ENCODE measurements at regions not wholly inside any gene's neighbourhood (a gene's known extent, or its start where the extent isn't known, plus 50 kb on each side); places are given as distances from the start of the nearest gene placed in this dataset.
"Not testable (repeated sequence)": the region's sequence is repeated elsewhere in the genome, so short reads cannot be mapped to it uniquely, and the experiment has no call there.

- Mint-ChIP-seq H3K27me3 (peaks cover 12% of the 10 kb centered on the region), H3K27ac (no peak overlapping the region), H3K4me3 (no peak overlapping the region), H3K4me1 (peaks cover 7% of the 10 kb centered on the region), H3K9me3 (peaks cover 2% of the 10 kb centered on the region), H3K36me3 (ENCODE audit: low read depth) (no peaks in the 10 kb centered on the region)
- DNase-seq: no peak
- POLR2A ChIA-PET: no interaction called here
- CTCF ChIA-PET: no interaction called here
Measured at GRCh38 chr15:72847033-72847432, 63.5 kb upstream of the ADPGK start.

GRCh38 chr15:72845981-72846383 lies 62.4 kb upstream of the ADPGK start:
- Mint-ChIP-seq H3K27me3 (peaks cover 17% of the 10 kb centered on the region), H3K36me3 (ENCODE audit: low read depth) (no peaks in the 10 kb centered on the region), H3K4me3 (no peak overlapping the region), H3K9me3 (peaks cover 2% of the 10 kb centered on the region), H3K27ac (no peak overlapping the region), H3K4me1 (peaks cover 7% of the 10 kb centered on the region)
- CTCF ChIA-PET: no interaction called here
- POLR2A ChIA-PET: no interaction called here
- no peak for DNase-seq

GRCh38 chr15:72844067-72844466 lies 60.5 kb upstream of the ADPGK start:
- Mint-ChIP-seq H3K9me3 (peaks cover 2% of the 10 kb centered on the region), H3K4me3 (no peak overlapping the region), H3K4me1 (peaks cover 7% of the 10 kb centered on the region), H3K27me3 (peaks cover 17% of the 10 kb centered on the region), H3K27ac (no peak overlapping the region), H3K36me3 (ENCODE audit: low read depth) (no peaks in the 10 kb centered on the region)
- no peak for DNase-seq
- POLR2A ChIA-PET: no interaction called here
- CTCF ChIA-PET: no interaction called here

GRCh38 chr15:72843340-72843739 lies 59.8 kb upstream of the ADPGK start:
- H3K27ac Mint-ChIP-seq; CTCF ChIA-PET; POLR2A ChIA-PET; H3K4me1 Mint-ChIP-seq; H3K4me3 Mint-ChIP-seq; DNase-seq; H3K36me3 Mint-ChIP-seq (ENCODE audit: low read depth); H3K9me3 Mint-ChIP-seq: not testable (repeated sequence)
- H3K27me3 Mint-ChIP-seq: peaks cover 21% of the 10 kb centered on the region

GRCh38 chr15:72840114-72840513 lies 56.6 kb upstream of the ADPGK start:
- Mint-ChIP-seq H3K27me3 (peaks cover 18% of the 10 kb centered on the region), H3K4me1 (peaks cover 7% of the 10 kb centered on the region), H3K4me3 (no peak overlapping the region), H3K27ac (no peak overlapping the region), H3K9me3 (peaks cover 2% of the 10 kb centered on the region), H3K36me3 (ENCODE audit: low read depth) (no peaks in the 10 kb centered on the region)
- ChIA-PET POLR2A (no interaction called here), CTCF (no interaction called here)
- no peak for DNase-seq

GRCh38 chr15:72838311-72838731 lies 54.8 kb upstream of the ADPGK start:
- POLR2A ChIA-PET: no interaction called here
- Mint-ChIP-seq H3K27me3 (peaks cover 23% of the 10 kb centered on the region), H3K9me3 (no peaks in the 10 kb centered on the region), H3K36me3 (ENCODE audit: low read depth) (no peaks in the 10 kb centered on the region), H3K4me3 (no peak overlapping the region), H3K4me1 (no peaks in the 10 kb centered on the region), H3K27ac (no peak overlapping the region)
- DNase-seq: no peak
- CTCF ChIA-PET: interaction anchor here (0.6 to 0.7 kb wide), 2 partner anchors 200 to 465 kb away, joined by 3 read pairs; no protein-coding TSS in a partner anchor

GRCh38 chr15:72836676-72837330 lies 53.2 kb upstream of the ADPGK start:
- peaks cover 28% of the 10 kb centered on the region for H3K27me3 Mint-ChIP-seq

GRCh38 chr15:72835294-72835890 lies 51.8 kb upstream of the ADPGK start:
- POLR2A ChIA-PET: no interaction called here
- H3K27me3 Mint-ChIP-seq: peaks cover 36% of the 10 kb centered on the region
- no peak for DNase-seq
- no peaks in the 10 kb centered on the region for H3K4me1 Mint-ChIP-seq
- H3K27ac Mint-ChIP-seq: no peak overlapping the region
- H3K4me3 Mint-ChIP-seq: no peak overlapping the region
- H3K9me3 Mint-ChIP-seq: no peaks in the 10 kb centered on the region
- CTCF ChIA-PET: no interaction called here
- no peaks in the 10 kb centered on the region for H3K36me3 Mint-ChIP-seq (ENCODE audit: low read depth)

More at GRCh38 chr15:72836676-72837330, 53.2 kb upstream of the ADPGK start:
- DNase-seq: no peak
- ChIA-PET POLR2A (no interaction called here), CTCF (no interaction called here)
- no peaks in the 10 kb centered on the region for H3K36me3 Mint-ChIP-seq (ENCODE audit: low read depth)
- H3K4me3 Mint-ChIP-seq: no peak overlapping the region
- no peaks in the 10 kb centered on the region for H3K9me3 Mint-ChIP-seq
- H3K4me1 Mint-ChIP-seq: no peaks in the 10 kb centered on the region
- H3K27ac Mint-ChIP-seq: no peak overlapping the region

- Mint-ChIP-seq H3K9me3 (no peaks in the 10 kb centered on the region), H3K27ac (no peak overlapping the region), H3K4me3 (no peak overlapping the region), H3K4me1 (no peaks in the 10 kb centered on the region), H3K27me3 (peaks cover 40% of the 10 kb centered on the region), H3K36me3 (ENCODE audit: low read depth) (no peaks in the 10 kb centered on the region)
- ChIA-PET CTCF (interaction anchor here (0.9 kb wide), 1 partner anchor 22 kb away, joined by 3 read pairs; no protein-coding TSS in a partner anchor), POLR2A (no interaction called here)
- DNase-seq: no peak
Measured at GRCh38 chr15:72833561-72833960, 50.0 kb upstream of the ADPGK start.

Data from activated CD4-positive, alpha-beta T cell treated with anti-CD3 and anti-CD28 coated beads, Interleukin-2, amount 10 ng/mL, durations not matched to agents 7 days and 5 days (primary cell).